Muscle of arm (tissue), 1 donor: ENCODE measurements at regions not wholly inside any gene's neighbourhood (a gene's known extent, or its start where the extent isn't known, plus 50 kb on each side); places are given as distances from the start of the nearest gene placed in this dataset.
A peak's percentile ranks its signal among the peaks of the same experiment; 100 is the strongest.

Experiments used
- DNase-seq: peaks from one replicate; pipeline ENCODE4 v3.0.0-alpha.2; 2013

DNA sequence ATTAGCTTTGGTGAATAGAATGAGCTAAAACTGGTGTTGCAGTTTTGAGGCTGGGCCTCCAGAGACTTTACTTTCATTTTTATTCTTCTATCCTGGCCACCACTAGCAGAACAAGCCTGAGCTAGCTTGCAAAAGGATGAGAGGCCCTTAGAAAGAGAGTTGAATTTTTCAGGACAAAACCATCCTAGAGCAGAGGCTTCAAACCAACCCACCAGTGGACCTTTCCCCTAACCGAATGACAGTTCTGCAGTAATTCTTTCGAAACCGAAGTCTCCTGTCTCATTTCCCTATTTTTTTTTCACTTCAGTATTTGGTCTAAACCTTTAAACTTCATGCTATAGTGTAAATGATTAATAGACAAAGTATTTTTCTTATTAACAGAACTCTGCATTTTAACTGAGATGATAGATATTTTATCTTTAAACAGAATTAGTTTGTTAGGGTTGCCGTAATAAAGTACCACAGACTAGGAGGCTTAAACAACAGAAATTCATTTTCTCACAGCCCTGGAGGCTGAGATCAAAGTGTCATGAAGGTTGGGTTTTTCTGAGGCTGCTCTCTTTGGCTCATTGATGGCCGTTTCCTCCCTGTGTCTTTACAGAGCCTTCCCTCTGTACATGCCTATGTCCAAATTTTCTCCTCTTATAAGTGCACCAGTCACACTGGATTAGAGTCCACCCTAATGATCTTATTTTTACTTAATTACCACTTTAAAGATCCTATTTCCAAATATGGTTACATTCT is 80.6 kb upstream of the PAK5 start:
- DNase-seq: no peak

GRCh38 chr20:9918348-9918747 is 79.5 kb upstream of the PAK5 start:
- no peak for DNase-seq

- DNase-seq: no peak
Observed at GRCh38 chr20:9916761-9917160, 77.9 kb upstream of the PAK5 start.

DNA sequence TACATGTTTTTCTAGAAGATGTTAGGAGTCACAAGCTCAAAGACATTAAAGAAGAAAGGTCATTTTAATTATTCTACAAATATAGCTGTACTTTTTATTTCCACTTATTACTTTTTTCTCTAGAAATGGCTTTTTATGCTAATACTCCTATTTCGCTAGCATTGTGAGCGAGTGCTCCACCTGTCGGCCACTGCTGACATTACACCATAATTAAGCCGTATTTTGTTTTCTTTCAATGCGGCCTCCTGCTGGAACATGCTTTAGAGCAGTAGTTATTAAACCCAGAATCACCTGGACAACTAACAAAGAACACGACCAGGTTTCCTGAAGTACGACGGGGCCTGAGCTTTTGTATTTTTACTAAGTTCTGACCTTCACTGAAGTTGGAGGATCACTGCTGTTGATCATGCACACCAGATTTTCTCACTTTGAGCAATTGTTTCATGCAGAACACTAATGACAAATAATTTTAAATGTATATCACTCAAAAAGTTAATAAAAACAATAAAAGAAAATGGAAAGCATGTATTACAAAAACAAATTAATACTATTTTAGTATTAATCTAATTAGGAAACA is 74.1 kb upstream of the PAK5 start:
- peak; percentile 36 for DNase-seq

- DNase-seq: no peak
Observed at GRCh38 chr20:9912290-9912689, 73.4 kb upstream of the PAK5 start.

GRCh38 chr20:9911519-9911918 is 72.6 kb upstream of the PAK5 start:
- no peak for DNase-seq

DNA sequence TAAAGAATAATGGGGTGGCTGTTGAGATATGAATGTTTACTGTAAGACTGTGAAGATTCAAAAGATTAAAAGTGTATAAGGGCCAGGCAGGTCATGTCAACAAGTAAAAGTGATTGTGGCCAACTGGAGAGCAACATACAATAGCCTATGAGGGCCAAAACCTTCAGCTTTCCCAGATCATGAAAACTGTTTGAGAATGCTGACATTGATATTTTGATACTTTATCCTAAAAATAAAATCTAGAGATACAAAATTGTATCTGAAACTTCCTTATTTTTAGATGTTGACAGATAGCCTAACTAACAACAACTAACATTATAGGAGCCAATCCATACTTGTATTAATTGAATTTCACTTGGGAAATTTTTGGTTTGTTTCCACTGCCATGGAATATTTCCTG is 70.3 kb upstream of the PAK5 start:
- DNase-seq: no peak

DNA sequence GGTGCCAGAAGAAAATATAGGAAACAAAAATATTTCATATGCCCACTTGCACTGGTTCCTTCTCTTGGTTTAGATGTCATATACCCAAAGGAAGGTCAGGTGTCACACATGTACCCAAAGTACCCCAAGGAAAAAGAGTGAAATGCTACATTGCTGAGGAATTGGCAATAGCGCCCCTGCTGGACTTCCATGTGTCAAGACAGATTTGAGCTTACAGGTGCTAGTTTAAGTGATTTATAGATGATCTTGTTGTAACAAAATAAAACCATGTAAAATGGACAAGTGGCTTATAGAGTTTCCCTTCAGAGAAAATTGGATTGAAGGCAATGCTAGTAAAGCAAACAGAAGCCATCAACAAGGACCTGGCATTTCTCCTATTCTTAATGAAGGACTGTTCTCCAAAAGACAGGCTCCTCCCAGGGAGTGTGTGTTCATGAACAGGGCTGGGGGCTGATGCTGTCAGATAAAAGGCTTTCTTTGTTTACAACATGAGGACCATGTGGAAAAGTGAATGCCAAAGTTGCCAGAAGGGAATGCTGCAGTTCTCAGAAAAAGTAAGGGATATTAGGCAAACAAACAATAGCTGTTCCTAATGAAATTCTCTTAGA is 64.3 kb upstream of the PAK5 start:
- DNase-seq: no peak

DNA sequence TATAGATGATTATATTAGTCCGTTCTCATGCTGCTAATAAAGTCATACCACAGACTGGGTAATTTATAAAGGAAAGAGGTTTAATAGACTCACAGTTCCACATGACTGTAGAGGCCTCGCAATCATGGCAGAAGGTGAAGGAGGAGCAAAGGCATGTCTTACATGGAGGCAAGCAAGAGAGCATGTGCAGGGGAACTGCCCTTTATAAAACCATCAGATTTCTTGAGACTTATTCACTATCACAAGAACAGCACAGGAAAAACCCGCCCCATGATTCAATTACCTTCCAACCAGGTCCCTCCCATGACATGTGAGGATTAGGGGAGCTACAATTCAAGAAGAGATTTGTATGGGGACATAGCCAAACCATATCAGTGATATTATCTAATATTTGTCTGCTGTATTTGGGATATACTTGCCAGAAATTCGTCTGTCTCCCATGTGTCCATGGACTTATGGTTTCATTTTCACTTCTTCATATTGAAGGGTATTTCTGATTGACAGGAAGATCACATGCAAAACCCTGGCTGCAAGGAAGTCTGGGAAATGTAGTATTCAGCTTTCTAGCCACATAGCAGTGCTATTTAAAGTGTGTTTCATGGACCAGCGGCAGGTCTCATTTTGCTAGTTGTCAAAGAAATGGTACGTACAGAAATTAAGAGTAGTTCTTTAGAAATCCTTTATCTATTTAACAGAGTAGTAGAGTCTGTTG is 50.5 kb upstream of the PAK5 start:
- no peak for DNase-seq
